ENCODE measurements at regions not wholly inside any gene's neighbourhood (a gene's known extent, or its start where the extent isn't known, plus 50 kb on each side); places are given as distances from the start of the nearest gene placed in this dataset.

- no peak for DNase-seq (ENCODE audit: low spot score)
- no peak for ATAC-seq (ENCODE audit: low FRiP score)
- no peak for TF ChIP-seq CTCF (IDR thresholded peaks at IDR 0.05)
Measured at GRCh38 chr17:59465949-59466307, 99.5 kb upstream of the DHX40 start.

GRCh38 chr17:59466946-59467801 lies 98.2 kb upstream of the DHX40 start:
- ATAC-seq (ENCODE audit: low FRiP score) = no peak
- no peak for DNase-seq (ENCODE audit: low spot score)
- no peak for TF ChIP-seq CTCF (IDR thresholded peaks at IDR 0.05)

GRCh38 chr17:59469786-59470485 lies 95.5 kb upstream of the DHX40 start:
- DNase-seq (ENCODE audit: low spot score) (no peak), ATAC-seq (ENCODE audit: low FRiP score) (no peak)
- no peak for TF ChIP-seq CTCF (IDR thresholded peaks at IDR 0.05)

GRCh38 chr17:59470624-59471297 lies 94.6 kb upstream of the DHX40 start:
- DNase-seq (ENCODE audit: low spot score) (no peak), ATAC-seq (ENCODE audit: low FRiP score) (no peak)
- TF ChIP-seq CTCF (IDR thresholded peaks at IDR 0.05) = no peak

GRCh38 chr17:59476413-59476812 lies 89.0 kb upstream of the DHX40 start:
- ATAC-seq (ENCODE audit: low FRiP score) = no peak
- no peak for DNase-seq (ENCODE audit: low spot score)
- TF ChIP-seq CTCF (IDR thresholded peaks at IDR 0.05) = no peak

- ATAC-seq (ENCODE audit: low FRiP score) (no peak), DNase-seq (ENCODE audit: low spot score) (no peak)
- no peak for TF ChIP-seq CTCF (IDR thresholded peaks at IDR 0.05)
Measured at GRCh38 chr17:59479141-59479540, 86.3 kb upstream of the DHX40 start.
